ENCODE measurements at regions not wholly inside any gene's neighbourhood (a gene's known extent, or its start where the extent isn't known, plus 50 kb on each side); places are given as distances from the start of the nearest gene placed in this dataset.
"Not testable (repeated sequence)": the region's sequence is repeated elsewhere in the genome, so short reads cannot be mapped to it uniquely, and the experiment has no call there.

DNA sequence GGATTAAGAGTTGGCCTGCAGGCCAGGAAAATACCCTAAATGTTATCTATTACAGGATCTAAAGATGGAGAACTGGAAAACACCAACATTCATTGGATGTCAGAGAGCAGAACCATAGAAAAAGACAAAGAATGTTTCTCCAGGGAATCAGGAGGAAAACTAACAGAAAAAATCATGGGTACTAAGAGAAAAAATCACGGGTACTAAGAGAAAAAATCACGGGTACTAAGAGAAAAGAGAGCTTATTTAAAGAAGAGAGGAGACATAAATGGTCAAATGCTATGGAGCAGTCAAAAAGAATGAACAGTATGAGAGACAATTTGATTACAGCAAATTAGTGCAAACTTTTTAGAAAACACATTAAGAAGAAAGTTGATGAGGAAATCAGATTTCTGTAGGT, 73.8 kb upstream of the SERBP1 start:
- Histone ChIP-seq H3K9me2 (ENCODE audit: insufficient read depth) (no peaks in the 10 kb centered on the region), H3K4me2 (ENCODE audit: low read length) (no peak overlapping the region), H3K27ac (ENCODE audit: low read depth, low read length) (no peak overlapping the region), H3K27me3 (ENCODE audit: insufficient read depth, low read length) (no peaks in the 10 kb centered on the region), H3K36me3 (ENCODE audit: control insufficient read depth in 1 of 2, insufficient read depth in 2 of 2, low read length in 2 of 2) (no peaks in the 10 kb centered on the region), H3K79me2 (ENCODE audit: insufficient read depth, low read length) (no peaks in the 10 kb centered on the region), H3K4me3 (replicated peaks in 1 of 2; ENCODE audit: low read depth in 1 of 2, low read length in 2 of 2) (no peak overlapping the region), H3K4me1 (ENCODE audit: control insufficient read depth in 1 of 2, insufficient read depth in 2 of 2, low read length in 2 of 2) (peaks cover 0 to 4% of the 10 kb centered on the region in 2 experiments; a peak in 1 of 4 replicates), H4K20me1 (ENCODE audit: insufficient read depth) (no peaks in the 10 kb centered on the region), H3K9ac (ENCODE audit: low read length) (no peak overlapping the region), H3K9me3 (ENCODE audit: control insufficient read depth in 1 of 2, insufficient read depth in 1 of 2, low read depth in 1 of 2, low read length in 2 of 2) (no peaks in the 10 kb centered on the region), H2AFZ (ENCODE audit: low read depth, low read length, poor library complexity, severe bottlenecking) (no peak overlapping the region)
- ChIA-PET CTCF (interaction anchor here (1.4 to 5.4 kb wide), 2 partner anchors 20 to 290 kb away, joined by 3 to 94 read pairs; no protein-coding TSS in a partner anchor), RAD21 (ENCODE audit: low non-redundant PET in 1 of 2, low total read pairs in 2 of 2, uncharacterized antibody in 2 of 2, unreplicated experiment in 2 of 2) (no interaction called here), POLR2A (no interaction called here)
- intact Hi-C loops (cut with micrococcal nuclease): loop anchor here (5.0 to 10.0 kb wide), 2 partner anchors 272 to 509 kb away; no protein-coding TSS in a partner anchor
- no peak for DNase-seq (ENCODE audit: low read depth, low spot score)
- TF ChIP-seq, protein P1, sequence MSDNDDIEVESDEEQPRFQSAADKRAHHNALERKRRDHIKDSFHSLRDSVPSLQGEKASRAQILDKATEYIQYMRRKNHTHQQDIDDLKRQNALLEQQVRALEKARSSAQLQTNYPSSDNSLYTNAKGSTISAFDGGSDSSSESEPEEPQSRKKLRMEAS (IDR thresholded peaks at IDR 0.05): no peak
- TF ChIP-seq EZH2phosphoT487 (IDR thresholded peaks at IDR 0.05; ENCODE audit: borderline replicate concordance): no peak
- TF ChIP-seq EZH2 (IDR thresholded peaks at IDR 0.05): no peak
- TF ChIP-seq, protein P2, sequence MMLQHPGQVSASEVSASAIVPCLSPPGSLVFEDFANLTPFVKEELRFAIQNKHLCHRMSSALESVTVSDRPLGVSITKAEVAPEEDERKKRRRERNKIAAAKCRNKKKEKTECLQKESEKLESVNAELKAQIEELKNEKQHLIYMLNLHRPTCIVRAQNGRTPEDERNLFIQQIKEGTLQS (IDR thresholded peaks at IDR 0.05): no peak
- TF ChIP-seq YY1 (IDR thresholded peaks at IDR 0.05; ENCODE audit: extremely low read depth, insufficient replicate concordance, low read depth, low read length): no peak
- no peak for TF ChIP-seq SP1 (IDR thresholded peaks at IDR 0.05; ENCODE audit: low read depth)
- TF ChIP-seq POLR2A (IDR thresholded peaks at IDR 0.05; ENCODE audit: borderline replicate concordance, extremely low read depth, insufficient read depth, insufficient read length): no peak
- TF ChIP-seq SIN3A (IDR thresholded peaks at IDR 0.05; ENCODE audit: low read depth): no peak
- no peak for TF ChIP-seq TCF7L2 (IDR thresholded peaks at IDR 0.05; ENCODE audit: borderline replicate concordance, extremely low read depth, insufficient read depth, insufficient read length)
- TF ChIP-seq ELF1 (IDR thresholded peaks at IDR 0.05; ENCODE audit: borderline replicate concordance, low read depth): no peak
- no peak for TF ChIP-seq SRF (IDR thresholded peaks at IDR 0.05; ENCODE audit: low read depth)
- no peak for TF ChIP-seq CBX3 (IDR thresholded peaks at IDR 0.05; ENCODE audit: low read depth)
- TF ChIP-seq, protein P3, sequence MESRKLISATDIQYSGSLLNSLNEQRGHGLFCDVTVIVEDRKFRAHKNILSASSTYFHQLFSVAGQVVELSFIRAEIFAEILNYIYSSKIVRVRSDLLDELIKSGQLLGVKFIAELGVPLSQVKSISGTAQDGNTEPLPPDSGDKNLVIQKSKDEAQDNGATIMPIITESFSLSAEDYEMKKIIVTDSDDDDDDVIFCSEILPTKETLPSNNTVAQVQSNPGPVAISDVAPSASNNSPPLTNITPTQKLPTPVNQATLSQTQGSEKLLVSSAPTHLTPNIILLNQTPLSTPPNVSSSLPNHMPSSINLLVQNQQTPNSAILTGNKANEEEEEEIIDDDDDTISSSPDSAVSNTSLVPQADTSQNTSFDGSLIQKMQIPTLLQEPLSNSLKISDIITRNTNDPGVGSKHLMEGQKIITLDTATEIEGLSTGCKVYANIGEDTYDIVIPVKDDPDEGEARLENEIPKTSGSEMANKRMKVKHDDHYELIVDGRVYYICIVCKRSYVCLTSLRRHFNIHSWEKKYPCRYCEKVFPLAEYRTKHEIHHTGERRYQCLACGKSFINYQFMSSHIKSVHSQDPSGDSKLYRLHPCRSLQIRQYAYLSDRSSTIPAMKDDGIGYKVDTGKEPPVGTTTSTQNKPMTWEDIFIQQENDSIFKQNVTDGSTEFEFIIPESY (IDR thresholded peaks at IDR 0.05; ENCODE audit: extremely low read depth, insufficient replicate concordance, low read length): no peak
- no peak for TF ChIP-seq ZFX (IDR thresholded peaks at IDR 0.05)
- no peak for ATAC-seq
- BruUV-seq (replicated peaks): no TSS peak

DNA sequence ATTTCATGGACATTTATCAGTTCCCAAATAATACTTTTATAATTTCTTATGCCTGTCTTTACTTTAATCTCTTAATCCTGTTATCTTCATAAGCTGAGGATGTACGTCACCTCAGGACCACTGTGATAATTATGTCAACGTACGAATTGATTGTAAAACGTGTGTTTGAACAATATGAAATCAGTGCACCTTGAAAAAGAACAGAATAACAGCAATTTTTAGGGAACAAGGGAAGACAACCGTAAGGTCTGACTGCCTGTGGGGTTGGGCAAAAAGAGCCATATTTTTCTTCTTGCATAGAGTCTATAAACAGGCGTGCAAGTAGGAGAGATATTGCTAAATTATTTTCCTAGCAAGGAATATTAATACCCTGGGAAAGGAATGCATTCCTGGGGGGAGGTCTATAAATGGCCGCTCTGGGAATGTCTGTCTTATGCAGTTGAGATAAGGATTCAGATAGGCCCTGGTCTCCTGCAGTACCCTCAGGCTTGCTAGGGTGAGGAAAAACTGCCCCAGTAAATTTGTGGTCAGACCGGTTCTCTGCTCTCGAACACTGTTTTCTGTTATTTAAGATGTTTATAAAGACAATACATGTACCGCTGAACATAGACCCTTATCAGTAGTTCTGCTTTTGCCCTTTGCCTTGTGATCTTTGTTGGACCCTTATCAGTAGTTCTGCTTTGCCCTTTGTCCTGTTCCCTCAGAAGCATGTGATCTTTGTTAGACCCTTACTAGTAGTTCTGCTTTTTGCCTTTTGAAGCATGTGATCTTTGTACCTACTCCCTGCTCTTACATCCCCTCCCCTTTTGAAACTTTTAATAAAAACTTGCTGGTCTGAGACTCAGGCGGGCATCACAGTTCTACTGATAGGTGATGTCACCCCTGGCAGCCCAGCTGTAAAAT, 83.4 kb upstream of the SERBP1 start:
- H3K27me3 ChIP-seq (ENCODE audit: insufficient read depth, low read length); H3K4me1 ChIP-seq (ENCODE audit: control insufficient read depth in 1 of 2, insufficient read depth in 2 of 2, low read length in 2 of 2); H2AFZ ChIP-seq (ENCODE audit: low read depth, low read length, poor library complexity, severe bottlenecking); ATAC-seq; DNase-seq (ENCODE audit: low read depth, low spot score); H3K9me3 ChIP-seq (ENCODE audit: control insufficient read depth in 1 of 2, insufficient read depth in 1 of 2, low read depth in 1 of 2, low read length in 2 of 2); POLR2A ChIA-PET; H4K20me1 ChIP-seq (ENCODE audit: insufficient read depth); H3K36me3 ChIP-seq (ENCODE audit: control insufficient read depth in 1 of 2, insufficient read depth in 2 of 2, low read length in 2 of 2); H3K9me2 ChIP-seq (ENCODE audit: insufficient read depth); H3K4me3 ChIP-seq (replicated peaks in 1 of 2; ENCODE audit: low read depth in 1 of 2, low read length in 2 of 2); RAD21 ChIA-PET (ENCODE audit: low non-redundant PET in 1 of 2, low total read pairs in 2 of 2, uncharacterized antibody in 2 of 2, unreplicated experiment in 2 of 2); H3K79me2 ChIP-seq (ENCODE audit: insufficient read depth, low read length); BruUV-seq (replicated peaks); H3K27ac ChIP-seq (ENCODE audit: low read depth, low read length); CTCF ChIA-PET; H3K9ac ChIP-seq (ENCODE audit: low read length); intact Hi-C loops (cut with micrococcal nuclease); H3K4me2 ChIP-seq (ENCODE audit: low read length): not testable (repeated sequence)
